ENCODE measurements at regions not wholly inside any gene's neighbourhood (a gene's known extent, or its start where the extent isn't known, plus 50 kb on each side); places are given as distances from the start of the nearest gene placed in this dataset.

DNA sequence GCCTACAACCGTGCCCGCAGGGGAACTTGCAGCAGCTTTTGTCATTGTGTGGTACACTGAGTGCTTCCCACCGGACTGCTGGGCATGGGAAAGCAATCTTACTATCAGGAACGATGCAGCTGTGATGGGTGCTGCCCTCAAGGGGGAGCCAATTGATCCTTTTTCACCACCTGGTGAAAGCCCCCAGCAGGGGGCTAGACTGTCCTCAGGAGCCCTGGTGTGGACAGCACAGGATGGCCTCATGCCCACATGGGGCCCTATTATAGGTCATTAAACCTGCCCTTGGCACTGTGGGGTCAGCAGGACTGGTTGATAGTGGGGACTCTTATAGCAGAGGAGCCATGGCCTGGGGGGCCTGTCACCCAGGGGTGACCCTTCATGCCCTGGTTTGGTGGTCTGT, 172.2 kb downstream of the GLI2 start:
- TF ChIP-seq, protein P1, sequence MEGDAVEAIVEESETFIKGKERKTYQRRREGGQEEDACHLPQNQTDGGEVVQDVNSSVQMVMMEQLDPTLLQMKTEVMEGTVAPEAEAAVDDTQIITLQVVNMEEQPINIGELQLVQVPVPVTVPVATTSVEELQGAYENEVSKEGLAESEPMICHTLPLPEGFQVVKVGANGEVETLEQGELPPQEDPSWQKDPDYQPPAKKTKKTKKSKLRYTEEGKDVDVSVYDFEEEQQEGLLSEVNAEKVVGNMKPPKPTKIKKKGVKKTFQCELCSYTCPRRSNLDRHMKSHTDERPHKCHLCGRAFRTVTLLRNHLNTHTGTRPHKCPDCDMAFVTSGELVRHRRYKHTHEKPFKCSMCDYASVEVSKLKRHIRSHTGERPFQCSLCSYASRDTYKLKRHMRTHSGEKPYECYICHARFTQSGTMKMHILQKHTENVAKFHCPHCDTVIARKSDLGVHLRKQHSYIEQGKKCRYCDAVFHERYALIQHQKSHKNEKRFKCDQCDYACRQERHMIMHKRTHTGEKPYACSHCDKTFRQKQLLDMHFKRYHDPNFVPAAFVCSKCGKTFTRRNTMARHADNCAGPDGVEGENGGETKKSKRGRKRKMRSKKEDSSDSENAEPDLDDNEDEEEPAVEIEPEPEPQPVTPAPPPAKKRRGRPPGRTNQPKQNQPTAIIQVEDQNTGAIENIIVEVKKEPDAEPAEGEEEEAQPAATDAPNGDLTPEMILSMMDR (IDR thresholded peaks at IDR 0.05; ENCODE audit: insufficient read depth, missing control alignments): no peak
- FAIRE-seq (no peak), DNase-seq (ENCODE audit: insufficient read length, low spot score) (no peak)

DNA sequence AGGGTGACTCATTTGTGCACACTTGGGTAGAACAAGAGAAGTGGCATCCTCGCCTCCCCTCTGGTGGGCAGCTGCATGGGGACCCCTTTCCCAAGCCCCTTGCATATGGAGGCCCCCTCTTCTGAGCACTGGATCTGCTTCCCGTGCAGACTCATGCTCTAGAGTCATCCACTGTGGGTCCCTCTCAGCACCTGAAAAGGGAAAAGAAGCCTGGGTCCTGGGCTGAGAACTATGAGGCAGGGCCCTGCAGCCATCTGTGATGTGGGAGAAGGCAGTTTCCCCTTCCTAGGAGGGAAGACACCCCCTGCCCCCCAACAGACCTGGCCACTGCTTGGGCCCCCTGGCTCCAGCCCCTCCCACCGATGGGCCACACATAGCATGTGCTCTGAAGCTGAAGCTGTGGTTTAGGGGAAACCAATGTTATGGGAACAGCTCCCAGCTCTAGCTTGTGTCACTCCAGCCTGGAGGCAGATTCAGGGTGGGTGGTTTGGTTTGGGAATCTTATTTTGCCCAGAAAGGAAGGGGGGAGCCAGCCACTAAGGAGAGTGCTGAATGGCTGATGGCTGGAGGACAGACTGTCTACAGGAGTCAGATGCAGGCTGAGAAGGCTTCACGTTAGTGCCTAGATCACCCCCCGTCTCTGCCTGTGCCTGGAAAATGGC, 172.8 kb downstream of the GLI2 start:
- DNase-seq (ENCODE audit: insufficient read length, low spot score) (no peak), FAIRE-seq (no peak)
- TF ChIP-seq, protein P1 (IDR thresholded peaks at IDR 0.05; ENCODE audit: insufficient read depth, missing control alignments): no peak

DNA sequence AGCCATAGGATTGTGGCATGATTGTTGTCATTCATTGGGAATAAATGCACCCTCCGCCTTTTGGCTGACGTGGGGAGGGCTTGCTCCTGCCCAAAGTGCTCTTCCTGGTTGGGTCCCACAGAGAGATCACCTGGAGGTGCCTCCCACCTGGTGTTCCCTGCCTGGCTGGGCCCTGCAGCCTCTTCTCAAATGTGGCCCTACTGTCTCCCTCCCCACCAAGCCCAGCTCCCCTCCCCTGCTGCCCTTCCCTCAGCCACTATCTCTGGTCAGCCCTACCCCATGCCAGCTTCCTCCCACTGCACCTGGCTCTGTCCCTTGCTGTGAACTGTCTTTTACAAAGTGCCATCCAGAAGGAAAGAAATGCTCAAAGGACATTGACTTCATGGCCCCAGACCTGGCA, 173.4 kb downstream of the GLI2 start:
- DNase-seq (ENCODE audit: insufficient read length, low spot score) (no peak), FAIRE-seq (no peak)
- TF ChIP-seq, protein P1 (IDR thresholded peaks at IDR 0.05; ENCODE audit: insufficient read depth, missing control alignments): no peak

DNA sequence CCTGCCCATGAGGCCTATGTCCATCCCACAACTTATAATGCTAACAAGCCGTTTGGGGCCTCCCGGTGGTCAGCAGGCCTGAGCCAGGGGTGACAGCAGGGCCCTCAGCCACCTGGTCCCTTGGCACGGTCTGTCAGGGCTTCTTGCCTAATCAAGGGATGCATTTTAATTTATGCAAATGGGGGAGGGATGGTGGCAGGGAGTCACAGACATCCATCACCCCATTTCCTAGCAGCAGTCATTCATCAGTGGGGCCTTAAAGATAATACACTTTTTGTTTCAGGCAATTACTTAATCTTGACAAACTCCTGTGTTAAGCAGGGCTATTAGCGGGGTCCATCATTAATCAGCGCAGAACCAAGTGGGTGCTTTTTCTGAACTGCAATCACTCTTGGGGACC, 174.5 kb downstream of the GLI2 start:
- FAIRE-seq: no peak
- TF ChIP-seq, protein P1 (IDR thresholded peaks at IDR 0.05; ENCODE audit: insufficient read depth, missing control alignments): no peak
- DNase-seq (ENCODE audit: insufficient read length, low spot score): no peak

DNA sequence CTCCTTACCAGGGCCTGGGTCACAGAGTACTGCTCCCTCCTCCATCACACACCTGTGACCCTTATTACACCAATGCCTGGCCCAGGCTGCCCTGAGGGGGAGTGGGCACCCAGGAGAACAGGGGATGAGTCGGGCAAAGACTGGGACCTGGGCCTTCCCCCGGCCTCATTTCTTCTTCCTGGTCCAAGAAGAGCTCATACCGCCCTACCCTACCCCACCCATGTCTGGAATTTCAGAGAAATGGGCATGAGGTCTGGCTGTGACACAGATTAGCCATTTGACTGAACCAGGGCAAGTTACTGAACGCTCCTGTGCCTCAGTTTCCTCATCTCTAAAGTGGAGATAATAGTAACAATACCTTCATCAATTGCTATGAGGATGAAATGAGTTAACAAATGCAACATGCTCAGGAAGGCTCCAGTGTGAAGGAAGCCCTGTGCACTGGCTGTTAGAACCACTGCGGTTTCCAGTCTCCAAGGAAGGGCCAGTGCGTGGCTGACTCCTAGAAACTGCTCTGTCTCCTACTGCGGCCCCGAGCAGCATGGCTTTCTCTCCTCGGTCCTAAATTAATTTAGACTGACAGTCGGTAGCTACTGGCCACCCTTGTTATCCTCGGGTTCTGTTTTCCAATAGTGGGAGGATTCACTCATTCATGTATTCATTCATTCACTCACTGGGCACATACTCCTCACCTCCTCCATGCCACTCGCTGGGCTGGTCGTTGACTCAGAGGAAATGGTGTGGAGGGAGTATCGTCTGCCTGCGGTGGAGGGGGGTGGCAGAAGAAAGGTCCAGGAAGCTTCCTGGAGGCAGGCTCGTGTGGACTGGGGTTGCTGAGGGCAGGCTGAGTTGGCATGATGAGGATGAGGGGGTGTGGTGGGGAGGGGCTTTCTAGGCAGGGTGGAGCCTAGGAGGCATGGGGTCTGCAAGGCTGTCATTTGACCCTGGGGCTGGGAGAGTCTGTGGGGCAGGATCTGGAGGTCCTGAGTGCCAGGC, 175.6 kb downstream of the GLI2 start:
- DNase-seq (ENCODE audit: insufficient read length, low spot score) (no peak), FAIRE-seq (no peak)
- TF ChIP-seq, protein P1 (IDR thresholded peaks at IDR 0.05; ENCODE audit: insufficient read depth, missing control alignments): no peak

DNA sequence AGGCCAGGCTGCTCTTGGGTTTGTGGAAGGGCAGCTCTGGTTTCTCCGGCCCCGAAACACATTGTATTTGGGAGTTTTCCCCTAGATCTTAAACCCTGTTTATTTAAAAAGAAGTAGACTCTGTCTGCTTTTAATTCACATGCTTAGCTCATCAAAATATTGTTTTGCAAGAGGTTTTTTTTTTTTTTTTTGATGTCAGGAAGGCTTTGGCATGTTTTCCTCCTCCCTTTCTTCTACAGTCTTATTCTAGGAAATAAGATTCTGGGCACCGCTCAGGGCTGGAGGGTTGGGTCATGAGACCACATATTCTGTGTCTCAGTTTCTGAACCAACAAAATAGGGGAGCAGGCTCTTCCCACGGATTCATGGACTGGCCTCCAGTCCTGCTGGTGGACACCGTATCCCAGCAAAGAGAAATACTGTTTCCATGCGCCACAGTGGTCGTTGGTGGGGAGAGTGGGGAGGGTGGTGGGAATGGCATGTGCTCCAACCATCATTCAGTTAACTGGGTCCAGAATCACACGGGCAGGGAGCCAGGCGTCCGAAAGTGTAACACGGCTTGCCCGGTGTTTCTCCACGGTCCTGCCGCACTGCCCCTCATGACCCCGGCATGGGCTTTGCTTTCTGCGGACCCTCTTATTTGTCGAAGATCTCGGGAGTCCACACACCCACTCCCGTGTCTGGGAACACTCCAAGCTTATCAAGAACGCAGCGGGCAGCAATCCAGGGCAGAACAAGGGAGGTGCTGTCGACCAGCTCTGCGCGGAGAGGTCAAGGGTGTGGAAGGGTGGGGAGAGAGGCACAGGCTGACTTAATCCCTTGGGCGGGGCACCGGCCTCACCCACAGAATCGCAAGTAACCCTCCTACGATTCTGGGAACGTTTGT, 176.7 kb downstream of the GLI2 start:
- no peak for DNase-seq (ENCODE audit: insufficient read length, low spot score)
- TF ChIP-seq, protein P1 (IDR thresholded peaks at IDR 0.05; ENCODE audit: insufficient read depth, missing control alignments): no peak
- FAIRE-seq: no peak

All from D721Med (cell line).